ENCODE measurements at regions not wholly inside any gene's neighbourhood (a gene's known extent, or its start where the extent isn't known, plus 50 kb on each side); places are given as distances from the start of the nearest gene placed in this dataset.

GRCh38 chr1:87403061-87403820 is 74.6 kb downstream of the LMO4 start:
- no peak for ATAC-seq
- TF ChIP-seq ZNF565 (CRISPR knock-in tag; conservative IDR thresholded peaks at IDR 0.05; ENCODE audit: low read depth), result no peak
- no peak for TF ChIP-seq PPARA (CRISPR knock-in tag; IDR thresholded peaks at IDR 0.05; ENCODE audit: borderline replicate concordance)
- no peak for TF ChIP-seq ZNF8 (CRISPR knock-in tag; IDR thresholded peaks at IDR 0.05)

- ATAC-seq, result no peak
- no peak for TF ChIP-seq BACH2 (CRISPR knock-in tag; IDR thresholded peaks at IDR 0.05; ENCODE audit: borderline replicate concordance)
- TF ChIP-seq CSDC2 (CRISPR knock-in tag; IDR thresholded peaks at IDR 0.05), result no peak
- TF ChIP-seq ZNF565 (CRISPR knock-in tag; conservative IDR thresholded peaks at IDR 0.05; ENCODE audit: low read depth), result no peak
- no peak for TF ChIP-seq GLIS3 (CRISPR knock-in tag; IDR thresholded peaks at IDR 0.05)
- no peak for TF ChIP-seq ISL1 (CRISPR knock-in tag; IDR thresholded peaks at IDR 0.05)
Measured at GRCh38 chr1:87404296-87404695, 75.6 kb downstream of the LMO4 start.

GRCh38 chr1:87408665-87409248 is 80.1 kb downstream of the LMO4 start:
- ATAC-seq, result no peak
- TF ChIP-seq ARNTL (CRISPR knock-in tag; IDR thresholded peaks at IDR 0.05; ENCODE audit: borderline replicate concordance, low read depth), result no peak
- no peak for TF ChIP-seq PATZ1 (CRISPR knock-in tag; IDR thresholded peaks at IDR 0.05; ENCODE audit: borderline replicate concordance)
- no peak for TF ChIP-seq PPARA (CRISPR knock-in tag; IDR thresholded peaks at IDR 0.05; ENCODE audit: borderline replicate concordance)
- TF ChIP-seq CSDC2 (CRISPR knock-in tag; IDR thresholded peaks at IDR 0.05), result no peak
- no peak for TF ChIP-seq SNAI2 (CRISPR knock-in tag; IDR thresholded peaks at IDR 0.05)
- TF ChIP-seq GLIS3 (CRISPR knock-in tag; IDR thresholded peaks at IDR 0.05), result no peak
- TF ChIP-seq CSRNP3 (CRISPR knock-in tag; IDR thresholded peaks at IDR 0.05), result no peak
- no peak for TF ChIP-seq ZNF8 (CRISPR knock-in tag; IDR thresholded peaks at IDR 0.05)
- TF ChIP-seq BACH2 (CRISPR knock-in tag; IDR thresholded peaks at IDR 0.05; ENCODE audit: borderline replicate concordance), result no peak
- TF ChIP-seq ZFP30 (CRISPR knock-in tag; IDR thresholded peaks at IDR 0.05), result no peak
- no peak for TF ChIP-seq RARB (CRISPR knock-in tag; IDR thresholded peaks at IDR 0.05)
- no peak for TF ChIP-seq TSHZ2 (CRISPR knock-in tag; IDR thresholded peaks at IDR 0.05)
- no peak for TF ChIP-seq ZNF70 (CRISPR knock-in tag; IDR thresholded peaks at IDR 0.05)
- TF ChIP-seq ESRRG (CRISPR knock-in tag; IDR thresholded peaks at IDR 0.05), result no peak
- no peak for TF ChIP-seq CREB5 (CRISPR knock-in tag; IDR thresholded peaks at IDR 0.05; ENCODE audit: low read depth)
- TF ChIP-seq POU6F1 (CRISPR knock-in tag; IDR thresholded peaks at IDR 0.05; ENCODE audit: borderline replicate concordance, low read depth), result no peak
